Esophagus (tissue), 2 donors: ENCODE measurements at regions not wholly inside any gene's neighbourhood (a gene's known extent, or its start where the extent isn't known, plus 50 kb on each side); places are given as distances from the start of the nearest gene placed in this dataset.
"Not testable (repeated sequence)": the region's sequence is repeated elsewhere in the genome, so short reads cannot be mapped to it uniquely, and the experiment has no call there.

Experiments
- H3K27ac ChIP-seq, 2 donors: one replicate each; pipeline ENCODE4 v1.5.1; 2013; ENCODE audit warnings: low read depth in 2 of 2, mild to moderate bottlenecking in 2 of 2, inconsistent platforms in 1 of 2, low read length in 1 of 2, moderate library complexity in 1 of 2
- H3K27me3 ChIP-seq, 2 donors: one replicate each; pipeline ENCODE4 v1.6.1; 2013; ENCODE audit warnings: low read length in 2 of 2, control low read depth in 1 of 2, mild to moderate bottlenecking in 1 of 2; ENCODE audit not compliant: insufficient read depth in 2 of 2, control insufficient read depth in 1 of 2
- H3K36me3 ChIP-seq, 2 donors: one replicate each; pipeline ENCODE4 v1.6.1; 2013; ENCODE audit warnings: low read length in 1 of 2; ENCODE audit not compliant: control insufficient read depth in 2 of 2, insufficient read depth in 2 of 2
- H3K4me1 ChIP-seq, 2 donors: one replicate each; pipeline ENCODE4 v1.6.1; 2013; ENCODE audit warnings: low read length in 1 of 2; ENCODE audit not compliant: control insufficient read depth in 2 of 2, insufficient read depth in 2 of 2
- H3K4me3 ChIP-seq, 2 donors: one replicate each; pipeline ENCODE4 v1.5.1; 2013; ENCODE audit warnings: low read length in 2 of 2, mild to moderate bottlenecking in 2 of 2, low read depth in 1 of 2, moderate library complexity in 1 of 2
- H3K9me3 ChIP-seq, 2 donors: one replicate each; pipeline ENCODE4 v1.6.1; 2013; ENCODE audit warnings: mild to moderate bottlenecking in 2 of 2, low read depth in 1 of 2, low read length in 1 of 2, moderate library complexity in 1 of 2; ENCODE audit not compliant: control insufficient read depth in 2 of 2, insufficient read depth in 1 of 2
- WGBS, 2 donors: extraction: QIAGEN DNeasy Blood & Tissue Kit; methylation state at CpG; one replicate each; pipeline ENCODE4 v1.1.7; 2013; 5-methylcytosine and 5-hydroxymethylcytosine counted together
- donor health status: healthy with polysubstance abuse.
- donor health status: Bipolar disorder and iron deficiency.

DNA sequence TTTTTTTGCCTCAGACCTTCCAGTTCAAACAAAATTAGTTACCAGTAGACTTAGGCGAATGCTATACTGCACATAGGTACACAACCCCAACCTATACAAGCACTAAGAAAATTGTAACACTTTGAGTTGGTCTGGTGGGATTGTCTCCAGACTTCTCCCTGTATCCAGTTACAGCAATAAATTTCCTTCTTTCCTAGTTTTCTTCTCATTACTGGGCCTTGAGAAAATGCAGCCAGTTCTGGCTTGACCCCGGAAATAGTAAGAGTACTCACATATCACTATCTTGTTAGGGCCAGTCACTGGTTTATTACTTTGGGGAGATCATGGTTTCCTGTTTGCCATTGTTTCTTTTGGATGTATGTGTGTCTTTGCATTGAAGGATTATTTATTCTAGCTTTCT lies 868.4 kb downstream of the DIPK2A start:
- H3K9me3 ChIP-seq, result no peaks in the 10 kb centered on the region
- H3K27ac ChIP-seq, result no peak overlapping the region
- no peak overlapping the region for H3K4me3 ChIP-seq
- 87 to 88% methylated on average over 2 of the region's 2 CpGs for WGBS, 2 donors
- no peaks in the 10 kb centered on the region for H3K27me3 ChIP-seq
- no peaks in the 10 kb centered on the region for H3K4me1 ChIP-seq
- H3K36me3 ChIP-seq, result no peaks in the 10 kb centered on the region

DNA sequence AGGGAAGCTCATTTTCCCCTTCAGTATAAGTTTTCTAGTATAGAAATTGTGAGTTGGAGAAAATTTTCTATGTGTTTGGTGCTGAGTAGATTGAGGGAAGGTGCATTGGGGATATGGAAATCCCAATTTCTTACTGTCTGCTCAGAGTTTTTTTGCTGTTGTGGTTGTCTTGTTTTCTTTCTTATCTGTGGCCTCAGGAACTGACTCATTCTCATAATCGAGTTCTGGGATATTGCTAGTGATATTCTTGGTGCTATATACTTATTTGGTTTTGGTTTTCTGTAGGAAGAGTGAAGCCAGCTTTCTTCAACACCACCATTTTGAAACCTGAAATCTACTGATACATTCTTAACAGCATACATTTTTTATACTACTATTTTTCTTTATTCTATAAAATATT lies 869.2 kb downstream of the DIPK2A start:
- H3K4me3 ChIP-seq, result no peak overlapping the region
- no peaks in the 10 kb centered on the region for H3K9me3 ChIP-seq
- H3K27ac ChIP-seq, result no peak overlapping the region
- no peaks in the 10 kb centered on the region for H3K36me3 ChIP-seq
- H3K27me3 ChIP-seq, result no peaks in the 10 kb centered on the region
- 67 to 75% methylated on average over 1 of the region's 1 CpG for WGBS, 2 donors
- no peaks in the 10 kb centered on the region for H3K4me1 ChIP-seq

DNA sequence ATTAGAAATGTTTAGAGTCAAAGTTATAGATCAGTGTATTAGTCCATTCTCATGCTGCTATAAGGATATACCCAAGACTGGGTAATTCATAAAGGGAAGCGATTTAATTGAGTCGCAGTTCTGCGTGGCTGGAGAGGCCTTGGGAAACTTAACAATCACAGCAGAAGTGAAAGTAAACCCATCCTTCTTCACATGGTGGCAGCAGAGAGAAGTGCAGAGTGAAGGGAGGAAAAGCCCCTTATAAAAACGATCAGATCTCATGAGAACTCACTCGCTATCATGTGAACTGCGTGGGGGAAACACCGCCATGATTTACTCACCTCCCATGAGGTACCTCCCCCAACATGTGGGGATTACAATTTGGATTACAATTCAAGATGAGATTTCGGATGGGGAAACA lies 871.5 kb downstream of the DIPK2A start:
- no peaks in the 10 kb centered on the region for H3K27me3 ChIP-seq
- H3K36me3 ChIP-seq, result no peaks in the 10 kb centered on the region
- no peaks in the 10 kb centered on the region for H3K4me1 ChIP-seq
- no peak overlapping the region for H3K4me3 ChIP-seq
- no peaks in the 10 kb centered on the region for H3K9me3 ChIP-seq
- 88 to 90% methylated on average over 8 of the region's 8 CpGs for WGBS, 2 donors
- H3K27ac ChIP-seq, result no peak overlapping the region

DNA sequence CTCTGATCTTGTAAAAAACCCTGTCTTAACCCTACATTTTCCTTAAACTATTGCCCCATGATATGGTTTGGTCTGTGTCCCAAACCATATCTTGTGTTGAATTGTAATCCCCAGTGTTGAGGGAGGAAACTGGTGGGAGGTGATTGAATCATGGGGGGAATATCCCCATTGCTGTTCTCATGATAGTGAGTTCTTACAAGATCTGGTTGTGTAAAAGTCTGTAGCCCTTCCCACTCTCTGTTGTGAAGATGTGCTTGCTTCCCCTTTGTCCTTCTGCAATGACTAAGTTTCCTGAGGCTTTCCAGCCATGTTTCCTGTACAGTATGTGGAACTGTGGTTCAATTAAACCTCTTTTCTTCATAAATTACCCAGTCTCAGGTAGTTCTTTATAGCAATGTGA lies 881.4 kb downstream of the DIPK2A start:
- H3K9me3 ChIP-seq, result no peaks in the 10 kb centered on the region
- no peak overlapping the region for H3K27ac ChIP-seq
- no peak overlapping the region for H3K4me3 ChIP-seq
- H3K36me3 ChIP-seq, result no peaks in the 10 kb centered on the region
- no peaks in the 10 kb centered on the region for H3K4me1 ChIP-seq
- H3K27me3 ChIP-seq, result no peaks in the 10 kb centered on the region

DNA sequence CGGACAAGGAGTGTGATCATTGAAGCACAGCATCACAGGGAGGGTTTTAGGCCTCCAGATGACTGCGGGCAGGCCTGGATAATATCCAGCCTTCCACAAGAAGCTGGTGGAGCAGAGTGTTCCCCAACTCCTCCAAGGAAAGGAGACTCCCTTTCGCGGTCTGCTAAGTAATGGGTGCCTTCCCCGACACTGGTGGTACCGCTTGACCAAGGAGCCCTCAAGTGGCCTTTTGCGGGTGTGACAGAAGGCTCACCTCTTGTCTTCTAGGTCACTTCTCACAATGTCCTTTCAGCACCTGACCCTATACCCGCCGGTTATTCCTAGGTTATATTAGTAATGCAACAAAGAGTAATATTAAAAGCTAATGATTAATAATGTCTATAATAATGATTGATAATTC lies 882.4 kb downstream of the DIPK2A start:
- not testable (repeated sequence) for H3K9me3 ChIP-seq, H3K36me3 ChIP-seq, H3K4me3 ChIP-seq, H3K27me3 ChIP-seq, H3K27ac ChIP-seq, H3K4me1 ChIP-seq
- WGBS, 2 donors, result 96% methylated on average over 9 of the region's 9 CpGs

DNA sequence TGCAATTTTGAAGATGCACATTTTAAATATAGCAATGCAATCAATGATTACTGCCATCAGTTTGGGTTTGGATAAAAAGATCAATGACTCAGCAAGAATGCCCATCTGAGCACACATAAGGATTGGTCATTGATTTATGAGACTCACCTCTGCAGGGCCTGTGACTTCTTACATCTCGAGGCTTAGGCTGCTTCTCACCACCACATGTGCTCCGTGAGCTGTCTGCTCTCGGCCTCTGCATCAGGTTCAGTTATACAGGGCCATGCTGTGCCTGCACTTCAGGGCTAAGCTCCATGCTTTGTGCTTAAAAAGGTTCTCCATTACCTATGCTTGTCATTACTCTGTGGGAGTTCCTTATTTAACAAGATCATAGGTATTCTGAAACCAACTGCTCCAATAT lies 887.5 kb downstream of the DIPK2A start:
- Histone ChIP-seq H3K4me1 (no peaks in the 10 kb centered on the region), H3K9me3 (no peaks in the 10 kb centered on the region), H3K4me3 (no peak overlapping the region), H3K27ac (no peak overlapping the region), H3K36me3 (no peaks in the 10 kb centered on the region), H3K27me3 (no peaks in the 10 kb centered on the region)
- WGBS, 2 donors, result 79 to 86% methylated on average over 3 of the region's 3 CpGs

DNA sequence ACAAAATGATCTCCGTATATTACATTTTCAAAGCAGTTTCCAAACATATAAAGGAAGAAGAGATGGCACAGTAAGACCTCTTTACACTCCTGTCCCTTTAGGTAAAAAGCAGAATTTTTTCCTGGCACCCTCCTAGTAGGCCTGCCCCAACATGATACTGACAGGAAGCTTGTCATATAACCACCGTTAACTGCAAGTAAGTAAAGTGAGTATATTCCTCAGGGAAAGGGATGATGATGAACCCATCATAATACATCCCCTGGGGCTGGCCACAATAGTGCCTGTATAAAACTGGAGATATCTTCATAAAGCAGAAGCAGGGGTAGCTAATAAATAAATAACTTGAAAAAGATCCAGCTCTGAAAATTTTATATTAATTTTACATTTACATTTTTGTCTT lies 893.0 kb downstream of the DIPK2A start:
- H3K27me3 ChIP-seq, result no peaks in the 10 kb centered on the region
- H3K9me3 ChIP-seq, result no peaks in the 10 kb centered on the region
- no peak overlapping the region for H3K4me3 ChIP-seq
- no peaks in the 10 kb centered on the region for H3K4me1 ChIP-seq
- 39 to 61% methylated on average over 2 of the region's 2 CpGs for WGBS, 2 donors
- H3K36me3 ChIP-seq, result no peaks in the 10 kb centered on the region
- no peak overlapping the region for H3K27ac ChIP-seq

DNA sequence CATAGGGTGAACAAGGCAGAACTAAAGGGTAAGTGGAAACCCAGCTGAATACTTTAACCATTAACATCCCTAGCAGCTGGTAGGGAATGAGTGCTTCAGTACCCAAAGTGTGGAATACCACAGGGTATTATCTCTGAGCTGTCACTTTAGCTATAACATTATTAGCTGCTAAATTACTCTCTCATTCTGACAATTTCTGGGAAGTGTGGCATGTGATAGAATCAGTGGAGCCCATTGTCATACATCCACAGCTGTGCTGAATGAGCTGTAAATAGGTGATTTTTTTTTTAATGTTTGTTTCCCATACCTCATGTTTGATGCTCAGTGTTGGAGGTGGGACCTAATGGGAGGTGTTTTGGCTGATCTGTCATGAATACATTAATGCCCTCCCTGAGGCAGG lies 894.3 kb downstream of the DIPK2A start:
- Histone ChIP-seq H3K27ac (no peak overlapping the region), H3K4me3 (no peak overlapping the region), H3K27me3 (no peaks in the 10 kb centered on the region), H3K9me3 (no peaks in the 10 kb centered on the region), H3K36me3 (no peaks in the 10 kb centered on the region), H3K4me1 (no peaks in the 10 kb centered on the region)

DNA sequence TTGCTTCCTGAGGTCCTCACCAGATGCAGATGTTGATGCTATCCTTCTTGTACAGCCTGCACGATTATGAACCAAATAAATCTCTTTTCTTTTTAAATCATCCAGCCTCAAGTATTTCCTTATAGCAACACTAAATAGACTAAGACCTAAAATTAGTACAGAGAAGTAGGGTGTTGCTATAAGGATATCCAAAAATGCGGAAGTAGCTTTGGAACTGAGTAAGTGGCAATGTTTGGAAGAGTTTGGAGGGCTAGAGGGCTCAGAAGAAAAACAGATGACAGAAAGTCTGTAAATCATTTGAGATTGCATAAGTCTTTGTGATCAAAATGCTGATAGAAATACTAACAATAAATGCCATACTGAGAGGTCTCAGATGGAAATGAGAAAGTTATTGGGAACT lies 894.9 kb downstream of the DIPK2A start:
- H3K4me3 ChIP-seq, result no peak overlapping the region
- no peak overlapping the region for H3K27ac ChIP-seq
- no peaks in the 10 kb centered on the region for H3K4me1 ChIP-seq
- H3K36me3 ChIP-seq, result no peaks in the 10 kb centered on the region
- H3K9me3 ChIP-seq, result no peaks in the 10 kb centered on the region
- WGBS, 2 donors, result 40 to 60% methylated on average over 2 of the region's 2 CpGs
- no peaks in the 10 kb centered on the region for H3K27me3 ChIP-seq

DNA sequence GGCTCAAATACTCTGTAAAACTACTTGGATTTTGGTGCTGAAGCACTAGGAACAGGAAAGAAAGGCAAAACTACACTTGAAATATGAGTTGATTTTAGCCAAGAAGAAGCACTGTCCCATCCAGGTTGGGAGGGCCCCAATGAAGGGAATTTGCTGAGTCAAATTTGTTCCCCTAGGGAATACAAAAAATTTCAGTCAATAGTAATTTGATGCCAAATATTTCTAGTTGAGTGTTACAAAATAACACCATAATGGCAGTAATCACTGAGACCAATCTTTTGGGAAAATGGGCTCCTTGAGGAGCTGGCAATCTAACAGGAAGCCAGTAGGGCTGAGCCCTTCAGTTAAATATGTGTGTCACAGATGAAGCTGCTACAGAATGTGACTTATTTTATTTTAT lies 896.9 kb downstream of the DIPK2A start:
- no peak overlapping the region for H3K4me3 ChIP-seq
- H3K4me1 ChIP-seq, result no peaks in the 10 kb centered on the region
- H3K9me3 ChIP-seq, result no peaks in the 10 kb centered on the region
- H3K27me3 ChIP-seq, result no peaks in the 10 kb centered on the region
- H3K36me3 ChIP-seq, result no peaks in the 10 kb centered on the region
- no peak overlapping the region for H3K27ac ChIP-seq
